Activated CD8-positive, alpha-beta memory T cell treated with anti-CD3 and anti-CD28 coated beads, Interleukin-2, amount 10 ng/mL, durations not matched to agents 7 days and 5 days (primary cell): ENCODE measurements at regions not wholly inside any gene's neighbourhood (a gene's known extent, or its start where the extent isn't known, plus 50 kb on each side); places are given as distances from the start of the nearest gene placed in this dataset.

Source experiments
- ATAC-seq: fragments of 150-1000 bp; cut with Tn5 transposase; one replicate; pipeline ENCODE4 v1.10.0; 2021; ENCODE audit warnings: moderate library complexity
- CTCF ChIA-PET: fragments of 350-600 bp; sonication (Branson Sonifier 250); formaldehyde crosslinking; loops from one replicate; lab custom pipeline; 2021; ENCODE audit warnings: antibody characterized with exemption; lab: Charles Lee
- DNase-seq: peaks from one replicate; pipeline ENCODE4 v3.0.0-alpha.2; 2020
- H3K27ac Mint-ChIP-seq: one replicate; pipeline ENCODE4 v1.8.0; 2021; ENCODE audit warnings: mild to moderate bottlenecking, mixed read lengths
- H3K27me3 Mint-ChIP-seq: one replicate; pipeline ENCODE4 v1.8.0; 2021; ENCODE audit warnings: mixed read lengths
- H3K36me3 Mint-ChIP-seq: one replicate; pipeline ENCODE4 v1.8.0; 2021; ENCODE audit warnings: mild to moderate bottlenecking, mixed read lengths
- H3K4me1 Mint-ChIP-seq: one replicate; pipeline ENCODE4 v1.8.0; 2021; ENCODE audit warnings: mixed read lengths
- H3K4me3 Mint-ChIP-seq: one replicate; pipeline ENCODE4 v1.8.0; 2021; ENCODE audit warnings: mild to moderate bottlenecking, moderate library complexity, mixed read lengths
- H3K9me3 Mint-ChIP-seq: one replicate; pipeline ENCODE4 v1.8.0; 2022; ENCODE audit warnings: low read depth, mixed read lengths

- Mint-ChIP-seq H3K4me1 (no peaks in the 10 kb centered on the region), H3K27me3 (no peaks in the 10 kb centered on the region), H3K27ac (no peak overlapping the region), H3K36me3 (peaks cover 2% of the 10 kb centered on the region), H3K9me3 (peaks cover 3% of the 10 kb centered on the region), H3K4me3 (no peak overlapping the region)
- CTCF ChIA-PET: interaction anchor here (0.9 kb wide), 1 partner anchor 160 kb away, joined by 3 read pairs; no protein-coding TSS in a partner anchor
- DNase-seq: no peak
- ATAC-seq: no peak
Measured at GRCh38 chr2:37809931-37810570, 115.0 kb upstream of the RMDN2 start.

GRCh38 chr2:37812414-37812813 lies 112.7 kb upstream of the RMDN2 start:
- no peak overlapping the region for H3K4me3 Mint-ChIP-seq
- ATAC-seq (no peak), DNase-seq (no peak)
- H3K27ac Mint-ChIP-seq: no peak overlapping the region
- H3K9me3 Mint-ChIP-seq: peaks cover 3% of the 10 kb centered on the region
- CTCF ChIA-PET: interaction anchor here (1.0 kb wide), 1 partner anchor 65 kb away, joined by 3 read pairs; no protein-coding TSS in a partner anchor
- no peaks in the 10 kb centered on the region for H3K4me1 Mint-ChIP-seq
- no peaks in the 10 kb centered on the region for H3K27me3 Mint-ChIP-seq
- peaks cover 2% of the 10 kb centered on the region for H3K36me3 Mint-ChIP-seq

- Mint-ChIP-seq H3K9me3 (peaks cover 3% of the 10 kb centered on the region), H3K36me3 (peaks cover 2% of the 10 kb centered on the region), H3K27me3 (no peaks in the 10 kb centered on the region), H3K27ac (no peak overlapping the region), H3K4me3 (no peak overlapping the region), H3K4me1 (no peaks in the 10 kb centered on the region)
- DNase-seq: no peak
- ATAC-seq: no peak
- CTCF ChIA-PET: interaction anchor here (1.0 kb wide), 1 partner anchor 64 kb away, joined by 3 read pairs; no protein-coding TSS in a partner anchor
Measured at GRCh38 chr2:37812941-37813730, 112.0 kb upstream of the RMDN2 start.

- no peak overlapping the region for H3K27ac Mint-ChIP-seq
- no peak for DNase-seq
- ATAC-seq: no peak
- CTCF ChIA-PET: no interaction called here
- H3K27me3 Mint-ChIP-seq: no peaks in the 10 kb centered on the region
- no peak overlapping the region for H3K4me3 Mint-ChIP-seq
- no peaks in the 10 kb centered on the region for H3K4me1 Mint-ChIP-seq
- H3K9me3 Mint-ChIP-seq: no peaks in the 10 kb centered on the region
- peaks cover 4% of the 10 kb centered on the region for H3K36me3 Mint-ChIP-seq
Measured at GRCh38 chr2:37816036-37816435, 109.1 kb upstream of the RMDN2 start.

GRCh38 chr2:37816686-37817085 lies 108.4 kb upstream of the RMDN2 start:
- DNase-seq (no peak), ATAC-seq (no peak)
- H3K27ac Mint-ChIP-seq: no peak overlapping the region
- H3K9me3 Mint-ChIP-seq: no peaks in the 10 kb centered on the region
- no peaks in the 10 kb centered on the region for H3K4me1 Mint-ChIP-seq
- no peak overlapping the region for H3K4me3 Mint-ChIP-seq
- CTCF ChIA-PET: no interaction called here
- H3K27me3 Mint-ChIP-seq: no peaks in the 10 kb centered on the region
- H3K36me3 Mint-ChIP-seq: peaks cover 4% of the 10 kb centered on the region

GRCh38 chr2:37819186-37819585 lies 105.9 kb upstream of the RMDN2 start:
- Mint-ChIP-seq H3K4me1 (peaks cover 9% of the 10 kb centered on the region), H3K9me3 (no peaks in the 10 kb centered on the region), H3K27me3 (no peaks in the 10 kb centered on the region), H3K27ac (no peak overlapping the region), H3K4me3 (no peak overlapping the region), H3K36me3 (peaks cover 4% of the 10 kb centered on the region)
- DNase-seq (no peak), ATAC-seq (no peak)
- CTCF ChIA-PET: interaction anchor here (1.0 to 1.2 kb wide), 3 partner anchors 13 to 195 kb away, joined by 3 to 6 read pairs (median 4); no protein-coding TSS in a partner anchor

GRCh38 chr2:37820471-37820986 lies 104.6 kb upstream of the RMDN2 start:
- no peaks in the 10 kb centered on the region for H3K27me3 Mint-ChIP-seq
- DNase-seq: no peak
- ATAC-seq: no peak
- no peaks in the 10 kb centered on the region for H3K9me3 Mint-ChIP-seq
- H3K4me1 Mint-ChIP-seq: peaks cover 9% of the 10 kb centered on the region
- H3K36me3 Mint-ChIP-seq: peaks cover 4% of the 10 kb centered on the region
- H3K27ac Mint-ChIP-seq: no peak overlapping the region
- CTCF ChIA-PET: interaction anchor here (1.1 kb wide), 1 partner anchor 197 kb away, joined by 3 read pairs; no protein-coding TSS in a partner anchor
- no peak overlapping the region for H3K4me3 Mint-ChIP-seq

- CTCF ChIA-PET: no interaction called here
- H3K4me1 Mint-ChIP-seq: peaks cover 15% of the 10 kb centered on the region
- H3K36me3 Mint-ChIP-seq: peaks cover 2% of the 10 kb centered on the region
- ATAC-seq: no peak
- no peak for DNase-seq
- no peaks in the 10 kb centered on the region for H3K27me3 Mint-ChIP-seq
- H3K27ac Mint-ChIP-seq: no peak overlapping the region
- no peaks in the 10 kb centered on the region for H3K9me3 Mint-ChIP-seq
- no peak overlapping the region for H3K4me3 Mint-ChIP-seq
Measured at GRCh38 chr2:37825586-37825985, 99.5 kb upstream of the RMDN2 start.

- Mint-ChIP-seq H3K36me3 (no peaks in the 10 kb centered on the region), H3K9me3 (no peaks in the 10 kb centered on the region), H3K4me1 (peaks cover 15% of the 10 kb centered on the region), H3K27ac (no peak overlapping the region), H3K4me3 (no peak overlapping the region), H3K27me3 (no peaks in the 10 kb centered on the region)
- CTCF ChIA-PET: interaction anchor here (0.6 to 1.9 kb wide), 4 partner anchors 51 to 412 kb away, joined by 3 to 6 read pairs (median 3); no protein-coding TSS in a partner anchor
- DNase-seq: no peak
- ATAC-seq: no peak
Measured at GRCh38 chr2:37826611-37827010, 98.5 kb upstream of the RMDN2 start.

GRCh38 chr2:37827455-37827854 lies 97.6 kb upstream of the RMDN2 start:
- Mint-ChIP-seq H3K4me3 (no peak overlapping the region), H3K9me3 (no peaks in the 10 kb centered on the region), H3K27ac (no peak overlapping the region), H3K4me1 (peaks cover 14% of the 10 kb centered on the region), H3K27me3 (no peaks in the 10 kb centered on the region), H3K36me3 (no peaks in the 10 kb centered on the region)
- ATAC-seq: no peak
- CTCF ChIA-PET: interaction anchor here (0.7 to 1.9 kb wide), 3 partner anchors 50 to 413 kb away, joined by 3 to 6 read pairs (median 4); no protein-coding TSS in a partner anchor
- DNase-seq: no peak

GRCh38 chr2:37827911-37828511 lies 97.1 kb upstream of the RMDN2 start:
- CTCF ChIA-PET: interaction anchor here (0.7 to 11.1 kb wide), 2 partner anchors 49 to 58 kb away, joined by 4 to 107 read pairs; no protein-coding TSS in a partner anchor
- Mint-ChIP-seq H3K4me3 (no peak overlapping the region), H3K27ac (no peak overlapping the region), H3K36me3 (no peaks in the 10 kb centered on the region), H3K4me1 (peaks cover 9% of the 10 kb centered on the region), H3K27me3 (no peaks in the 10 kb centered on the region), H3K9me3 (no peaks in the 10 kb centered on the region)
- no peak for ATAC-seq
- no peak for DNase-seq

- Mint-ChIP-seq H3K36me3 (no peaks in the 10 kb centered on the region), H3K27ac (no peak overlapping the region), H3K4me3 (no peak overlapping the region), H3K9me3 (no peaks in the 10 kb centered on the region), H3K27me3 (no peaks in the 10 kb centered on the region), H3K4me1 (peaks cover 6% of the 10 kb centered on the region)
- ATAC-seq (no peak), DNase-seq (no peak)
- CTCF ChIA-PET: interaction anchor here (1.6 to 11.1 kb wide), 3 partner anchors 48 to 432 kb away, joined by 4 to 107 read pairs (median 57); no protein-coding TSS in a partner anchor
Measured at GRCh38 chr2:37829202-37829601, 95.9 kb upstream of the RMDN2 start.
